ENCODE measurements at regions not wholly inside any gene's neighbourhood (a gene's known extent, or its start where the extent isn't known, plus 50 kb on each side); places are given as distances from the start of the nearest gene placed in this dataset.

DNA sequence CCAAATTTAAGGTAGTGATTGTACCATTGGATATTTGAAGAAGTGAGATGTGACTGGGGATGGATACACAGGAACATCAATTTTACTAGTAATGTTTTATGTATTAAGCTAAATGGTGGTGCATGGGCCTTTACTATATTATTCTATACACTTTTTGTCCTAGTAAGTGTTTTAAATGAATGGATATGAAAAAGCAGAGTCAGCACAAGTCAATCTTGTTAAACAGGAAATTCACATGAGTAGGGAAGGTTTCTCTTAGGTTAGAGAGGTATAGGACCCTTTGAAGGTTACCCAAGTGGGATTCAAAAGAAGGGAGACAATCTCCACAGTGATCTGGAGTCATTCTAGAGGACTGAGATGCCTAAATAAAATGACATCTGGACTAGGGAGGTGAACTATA lies 71.8 kb upstream of the NCKAP5 start:
- H2BK12ac ChIP-seq (ENCODE audit: low read depth, low read length) = no peak overlapping the region
- no peak overlapping the region for H3K23ac ChIP-seq (ENCODE audit: insufficient read length)
- no peak overlapping the region for H2BK15ac ChIP-seq (ENCODE audit: low read length)
- H3K4me3 ChIP-seq (ENCODE audit: extremely low read depth in 1 of 4, insufficient read depth in 2 of 4, low read depth in 3 of 4, low read length in 4 of 4) = no peak overlapping the region
- no peak overlapping the region for H2BK5ac ChIP-seq (ENCODE audit: low read depth, low read length)
- H3K27ac ChIP-seq (ENCODE audit: low read depth, low read length) = no peak overlapping the region
- H2AK5ac ChIP-seq (ENCODE audit: low read depth, low read length) = no peak overlapping the region
- no peak overlapping the region for H3K9ac ChIP-seq (replicated peaks in 1 of 4; ENCODE audit: extremely low read depth in 1 of 4, low read depth in 3 of 4, low read length in 3 of 4)
- H3K23me2 ChIP-seq (ENCODE audit: low read depth, low read length) = no peaks in the 10 kb centered on the region
- no peak overlapping the region for H4K8ac ChIP-seq (ENCODE audit: extremely low read depth, insufficient read depth, low read length)
- no peaks in the 10 kb centered on the region for H3K79me1 ChIP-seq (ENCODE audit: low read depth, low read length)
- H3K79me2 ChIP-seq (ENCODE audit: control insufficient read depth in 1 of 2, insufficient read depth in 2 of 2, low read length in 2 of 2) = no peaks in the 10 kb centered on the region
- no peaks in the 10 kb centered on the region for H3K36me3 ChIP-seq (ENCODE audit: control insufficient read depth in 2 of 4, insufficient read depth in 4 of 4, low read length in 3 of 4)
- no peak for DNase-seq (ENCODE audit: low read depth in 1 of 2, low spot score in 2 of 2)
- ChIA-PET POLR2A (ENCODE audit: partially characterized antibody) (no interaction called here), CTCF (ENCODE audit: partially characterized antibody) (interaction anchor here (0.8 to 2.5 kb wide), 3 partner anchors 33 to 204 kb away, joined by 3 to 8 read pairs (median 5); no protein-coding TSS in a partner anchor)
- H3K9me3 ChIP-seq (ENCODE audit: insufficient read depth in 2 of 2, low read depth in 1 of 2, low read length in 1 of 2) = no peaks in the 10 kb centered on the region
- H2AFZ ChIP-seq (ENCODE audit: low read length) = no peak overlapping the region
- H3K27me3 ChIP-seq (replicated peaks in 1 of 4; ENCODE audit: control insufficient read depth in 3 of 4, extremely low read depth in 1 of 4, insufficient read depth in 3 of 4, low read length in 3 of 4) = no peaks in the 10 kb centered on the region
- no peak overlapping the region for H2BK20ac ChIP-seq (ENCODE audit: low read length)
- no peak overlapping the region for H3K56ac ChIP-seq (replicated peaks; ENCODE audit: insufficient read length, low read depth, low read length)
- H3K4ac ChIP-seq (replicated peaks; ENCODE audit: insufficient read length, low read depth, low read length) = no peak overlapping the region
- no peak overlapping the region for H4K91ac ChIP-seq (replicated peaks; ENCODE audit: insufficient read length, low read length)
- no peak for FAIRE-seq
- H3K14ac ChIP-seq (ENCODE audit: insufficient read length) = no peak overlapping the region
- H2BK120ac ChIP-seq (replicated peaks; ENCODE audit: low read depth, low read length) = no peak overlapping the region
- H3K4me2 ChIP-seq (ENCODE audit: insufficient read depth in 1 of 2, low read depth in 2 of 2, low read length in 2 of 2) = no peak overlapping the region
- H3K18ac ChIP-seq (ENCODE audit: extremely low read depth, low read length) = no peak overlapping the region
- H3K4me1 ChIP-seq (replicated peaks in 1 of 4; ENCODE audit: control insufficient read depth in 3 of 4, insufficient read depth in 4 of 4, low read length in 3 of 4) = peaks cover 2 to 10% (median 6%) of the 10 kb centered on the region in 4 experiments; a peak in 5 of 7 replicates
- no peak overlapping the region for H4K5ac ChIP-seq (ENCODE audit: insufficient read length, low read depth, low read length)
- H4K20me1 ChIP-seq (replicated peaks in 1 of 2; ENCODE audit: control insufficient read depth in 1 of 2, insufficient read depth in 2 of 2, low read length in 2 of 2) = no peaks in the 10 kb centered on the region
- no peak for TF ChIP-seq BRCA1 (IDR thresholded peaks at IDR 0.05; ENCODE audit: low read depth, low read length)
- TF ChIP-seq EGR1 (IDR thresholded peaks at IDR 0.05; ENCODE audit: borderline replicate concordance, low read depth, low read length) = no peak
- no peak for TF ChIP-seq SP2 (IDR thresholded peaks at IDR 0.05; ENCODE audit: low read length)
- no peak for TF ChIP-seq MAFK (IDR thresholded peaks at IDR 0.05; ENCODE audit: low read depth, low read length)
- TF ChIP-seq CHD2 (IDR thresholded peaks at IDR 0.05; ENCODE audit: low read length) = no peak
- TF ChIP-seq JUND (IDR thresholded peaks at IDR 0.05; ENCODE audit: low read length) = no peak
- TF ChIP-seq ZNF274 (IDR thresholded peaks at IDR 0.05; ENCODE audit: borderline replicate concordance, extremely low read depth, low read length) = no peak
- TF ChIP-seq, protein P1, sequence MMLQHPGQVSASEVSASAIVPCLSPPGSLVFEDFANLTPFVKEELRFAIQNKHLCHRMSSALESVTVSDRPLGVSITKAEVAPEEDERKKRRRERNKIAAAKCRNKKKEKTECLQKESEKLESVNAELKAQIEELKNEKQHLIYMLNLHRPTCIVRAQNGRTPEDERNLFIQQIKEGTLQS (IDR thresholded peaks at IDR 0.05; ENCODE audit: insufficient read depth, low read depth, low read length) = no peak
- no peak for TF ChIP-seq RFX5 (IDR thresholded peaks at IDR 0.05; ENCODE audit: borderline replicate concordance, low read depth, low read length)
- TF ChIP-seq, protein P2, sequence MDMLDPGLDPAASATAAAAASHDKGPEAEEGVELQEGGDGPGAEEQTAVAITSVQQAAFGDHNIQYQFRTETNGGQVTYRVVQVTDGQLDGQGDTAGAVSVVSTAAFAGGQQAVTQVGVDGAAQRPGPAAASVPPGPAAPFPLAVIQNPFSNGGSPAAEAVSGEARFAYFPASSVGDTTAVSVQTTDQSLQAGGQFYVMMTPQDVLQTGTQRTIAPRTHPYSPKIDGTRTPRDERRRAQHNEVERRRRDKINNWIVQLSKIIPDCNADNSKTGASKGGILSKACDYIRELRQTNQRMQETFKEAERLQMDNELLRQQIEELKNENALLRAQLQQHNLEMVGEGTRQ (IDR thresholded peaks at IDR 0.05; ENCODE audit: low read length) = no peak
- no peak for TF ChIP-seq BACH1 (IDR thresholded peaks at IDR 0.05; ENCODE audit: low read length)
- TF ChIP-seq CBX8 (IDR thresholded peaks at IDR 0.05; ENCODE audit: borderline replicate concordance, low read depth, low read length) = no peak
- no peak for TF ChIP-seq POLR2AphosphoS5 (IDR thresholded peaks at IDR 0.05; ENCODE audit: low read depth, low read length)
- no peak for TF ChIP-seq PHF8 (conservative IDR thresholded peaks at IDR 0.05; ENCODE audit: low read depth, low read length)
- TF ChIP-seq CEBPB (IDR thresholded peaks at IDR 0.05; ENCODE audit: low read depth, low read length) = no peak
- TF ChIP-seq SUZ12 (IDR thresholded peaks at IDR 0.05; ENCODE audit: low read length) = no peak

All from H1 (cell line).